ENCODE measurements at regions not wholly inside any gene's neighbourhood (a gene's known extent, or its start where the extent isn't known, plus 50 kb on each side); places are given as distances from the start of the nearest gene placed in this dataset.

GRCh38 chr12:130258863-130259262 is 78.8 kb upstream of the PIWIL1 start:
- H3K36me3 Mint-ChIP-seq (ENCODE audit: low read depth): no peaks in the 10 kb centered on the region
- ChIA-PET CTCF (no interaction called here), POLR2A (no interaction called here)
- DNase-seq: no peak
- H3K27ac ChIP-seq (ENCODE audit: low read depth in 1 of 2, low read length in 2 of 2): no peak overlapping the region
- no peak for ATAC-seq (ENCODE audit: poor library complexity)
- no peaks in the 10 kb centered on the region for H3K4me1 Mint-ChIP-seq (ENCODE audit: low read depth)
- H3K27ac Mint-ChIP-seq: no peak overlapping the region
- H3K27me3 Mint-ChIP-seq: peaks cover 9% of the 10 kb centered on the region
- H3K4me3 Mint-ChIP-seq: no peak overlapping the region
- peaks cover 3% of the 10 kb centered on the region for H3K9me3 Mint-ChIP-seq
- H3K27me3 ChIP-seq (ENCODE audit: control insufficient read depth in 1 of 2, insufficient read depth in 2 of 2, low read length in 2 of 2): no peaks in the 10 kb centered on the region
- peaks cover 0 to under 1% of the 10 kb centered on the region in 2 experiments for H3K9me3 ChIP-seq (ENCODE audit: control insufficient read depth in 1 of 2, insufficient read depth in 1 of 2, low read length in 2 of 2)
- no peak overlapping the region for H3K4me3 ChIP-seq (ENCODE audit: low read length)
- no peaks in the 10 kb centered on the region for H3K36me3 ChIP-seq (ENCODE audit: insufficient read depth, low read length)
- no peaks in the 10 kb centered on the region for H3K4me1 ChIP-seq (ENCODE audit: insufficient read depth, low read length)
- intact Hi-C loops (cut with DNase I, micrococcal nuclease): no loop called here
- TF ChIP-seq CTCF (IDR thresholded peaks at IDR 0.05): no peak

- no peak for ATAC-seq (ENCODE audit: poor library complexity)
Observed at GRCh38 chr12:130263025-130263424, 74.7 kb upstream of the PIWIL1 start.

GRCh38 chr12:130263996-130264395 is 73.7 kb upstream of the PIWIL1 start:
- no peak for ATAC-seq (ENCODE audit: poor library complexity)
- intact Hi-C loops (cut with DNase I, micrococcal nuclease): no loop called here
- Histone ChIP-seq H3K4me1 (ENCODE audit: insufficient read depth, low read length) (no peaks in the 10 kb centered on the region), H3K4me3 (ENCODE audit: low read length) (no peak overlapping the region), H3K36me3 (ENCODE audit: insufficient read depth, low read length) (no peaks in the 10 kb centered on the region), H3K9me3 (ENCODE audit: control insufficient read depth in 1 of 2, insufficient read depth in 1 of 2, low read length in 2 of 2) (no peaks in the 10 kb centered on the region), H3K27me3 (ENCODE audit: control insufficient read depth in 1 of 2, insufficient read depth in 2 of 2, low read length in 2 of 2) (no peaks in the 10 kb centered on the region), H3K27ac (ENCODE audit: low read depth in 1 of 2, low read length in 2 of 2) (no peak overlapping the region)
- no peak for TF ChIP-seq CTCF (IDR thresholded peaks at IDR 0.05)
- Mint-ChIP-seq H3K4me3 (no peak overlapping the region), H3K9me3 (peaks cover 3% of the 10 kb centered on the region), H3K36me3 (ENCODE audit: low read depth) (no peaks in the 10 kb centered on the region), H3K4me1 (ENCODE audit: low read depth) (no peaks in the 10 kb centered on the region), H3K27ac (no peak overlapping the region), H3K27me3 (peaks cover 6% of the 10 kb centered on the region)
- POLR2A ChIA-PET: no interaction called here
- no peak for DNase-seq
- CTCF ChIA-PET: no interaction called here

More at GRCh38 chr12:130263025-130263424, 74.7 kb upstream of the PIWIL1 start:
- intact Hi-C loops (cut with DNase I, micrococcal nuclease): no loop called here
- Mint-ChIP-seq H3K4me1 (ENCODE audit: low read depth) (no peaks in the 10 kb centered on the region), H3K4me3 (no peak overlapping the region), H3K9me3 (peaks cover 3% of the 10 kb centered on the region), H3K27ac (no peak overlapping the region), H3K27me3 (peaks cover 9% of the 10 kb centered on the region), H3K36me3 (ENCODE audit: low read depth) (no peaks in the 10 kb centered on the region)
- POLR2A ChIA-PET: no interaction called here
- Histone ChIP-seq H3K4me1 (ENCODE audit: insufficient read depth, low read length) (no peaks in the 10 kb centered on the region), H3K27me3 (ENCODE audit: control insufficient read depth in 1 of 2, insufficient read depth in 2 of 2, low read length in 2 of 2) (no peaks in the 10 kb centered on the region), H3K27ac (ENCODE audit: low read depth in 1 of 2, low read length in 2 of 2) (no peak overlapping the region), H3K9me3 (ENCODE audit: control insufficient read depth in 1 of 2, insufficient read depth in 1 of 2, low read length in 2 of 2) (no peaks in the 10 kb centered on the region), H3K4me3 (ENCODE audit: low read length) (no peak overlapping the region), H3K36me3 (ENCODE audit: insufficient read depth, low read length) (no peaks in the 10 kb centered on the region)
- CTCF ChIA-PET: no interaction called here
- no peak for DNase-seq
- no peak for TF ChIP-seq CTCF (IDR thresholded peaks at IDR 0.05)

Data from CD4-positive, alpha-beta T cell (primary cell).